ENCODE measurements at regions not wholly inside any gene's neighbourhood (a gene's known extent, or its start where the extent isn't known, plus 50 kb on each side); places are given as distances from the start of the nearest gene placed in this dataset.

- TF ChIP-seq, protein P1, sequence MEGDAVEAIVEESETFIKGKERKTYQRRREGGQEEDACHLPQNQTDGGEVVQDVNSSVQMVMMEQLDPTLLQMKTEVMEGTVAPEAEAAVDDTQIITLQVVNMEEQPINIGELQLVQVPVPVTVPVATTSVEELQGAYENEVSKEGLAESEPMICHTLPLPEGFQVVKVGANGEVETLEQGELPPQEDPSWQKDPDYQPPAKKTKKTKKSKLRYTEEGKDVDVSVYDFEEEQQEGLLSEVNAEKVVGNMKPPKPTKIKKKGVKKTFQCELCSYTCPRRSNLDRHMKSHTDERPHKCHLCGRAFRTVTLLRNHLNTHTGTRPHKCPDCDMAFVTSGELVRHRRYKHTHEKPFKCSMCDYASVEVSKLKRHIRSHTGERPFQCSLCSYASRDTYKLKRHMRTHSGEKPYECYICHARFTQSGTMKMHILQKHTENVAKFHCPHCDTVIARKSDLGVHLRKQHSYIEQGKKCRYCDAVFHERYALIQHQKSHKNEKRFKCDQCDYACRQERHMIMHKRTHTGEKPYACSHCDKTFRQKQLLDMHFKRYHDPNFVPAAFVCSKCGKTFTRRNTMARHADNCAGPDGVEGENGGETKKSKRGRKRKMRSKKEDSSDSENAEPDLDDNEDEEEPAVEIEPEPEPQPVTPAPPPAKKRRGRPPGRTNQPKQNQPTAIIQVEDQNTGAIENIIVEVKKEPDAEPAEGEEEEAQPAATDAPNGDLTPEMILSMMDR (IDR thresholded peaks at IDR 0.05; ENCODE audit: insufficient read depth, low read length, poor library complexity, severe bottlenecking), result no peak
- no peak for TF ChIP-seq EZH2phosphoT487 (conservative IDR thresholded peaks at IDR 0.05; ENCODE audit: low read length)
These were observed 368.7 kb upstream of the FAM241A start for GRCh38 chr4:111776561-111776960.
